RPMI8226 (cell line): ENCODE measurements at regions not wholly inside any gene's neighbourhood (a gene's known extent, or its start where the extent isn't known, plus 50 kb on each side); places are given as distances from the start of the nearest gene placed in this dataset.

Experiments
- DNase-seq: peaks from one replicate; pipeline ENCODE4 v3.0.0-alpha.2; 2015

GRCh38 chr16:14360326-14361037 is 269.6 kb downstream of the PARN start:
- DNase-seq = no peak

- DNase-seq = peak; percentile 88
Observed at GRCh38 chr16:14358697-14359305, 271.3 kb downstream of the PARN start.

- no peak for DNase-seq
Observed at GRCh38 chr16:14357328-14357727, 272.7 kb downstream of the PARN start.

- no peak for DNase-seq
Observed at GRCh38 chr16:14356064-14356463, 274.0 kb downstream of the PARN start.

GRCh38 chr16:14354561-14355351 is 275.3 kb downstream of the PARN start:
- peak; percentile 94 for DNase-seq

- peak; percentile 26 for DNase-seq
Observed at GRCh38 chr16:14353340-14353739, 276.7 kb downstream of the PARN start.

GRCh38 chr16:14351647-14352046 is 278.4 kb downstream of the PARN start:
- DNase-seq = no peak

- DNase-seq = no peak
Observed at GRCh38 chr16:14350626-14351025, 279.4 kb downstream of the PARN start.

GRCh38 chr16:14350081-14350480 is 279.0 kb downstream of the MRTFB start:
- no peak for DNase-seq

- no peak for DNase-seq
Observed at GRCh38 chr16:14347706-14348105, 276.6 kb downstream of the MRTFB start.

GRCh38 chr16:14346278-14347142 is 275.4 kb downstream of the MRTFB start:
- no peak for DNase-seq

- DNase-seq = peak; percentile 31
Observed at GRCh38 chr16:14345512-14346115, 274.5 kb downstream of the MRTFB start.

- no peak for DNase-seq
Observed at GRCh38 chr16:14344945-14345344, 273.8 kb downstream of the MRTFB start.

GRCh38 chr16:14344292-14344691 is 273.2 kb downstream of the MRTFB start:
- no peak for DNase-seq

- DNase-seq = no peak
Observed at GRCh38 chr16:14341324-14342225, 270.5 kb downstream of the MRTFB start.

- no peak for DNase-seq
Observed at GRCh38 chr16:14339694-14340093, 268.6 kb downstream of the MRTFB start.

- DNase-seq = no peak
Observed at GRCh38 chr16:14338969-14339368, 267.9 kb downstream of the MRTFB start.

- DNase-seq = no peak
Observed at GRCh38 chr16:14338236-14338635, 267.1 kb downstream of the MRTFB start.

GRCh38 chr16:14337303-14338191 is 266.4 kb downstream of the MRTFB start:
- DNase-seq = no peak

GRCh38 chr16:14335297-14335696 is 264.2 kb downstream of the MRTFB start:
- DNase-seq = no peak
